Neutrophil (primary cell): ENCODE measurements at regions not wholly inside any gene's neighbourhood (a gene's known extent, or its start where the extent isn't known, plus 50 kb on each side); places are given as distances from the start of the nearest gene placed in this dataset.

ENCODE experiments used
- H3K27ac ChIP-seq: fragments of 200-600 bp; sonication (generic); 2 replicates; pipeline ENCODE4 v1.5.1; 2016; ENCODE audit warnings: mild to moderate bottlenecking, moderate library complexity
- H3K27me3 ChIP-seq: fragments of 200-600 bp; sonication (generic); 2 replicates; pipeline ENCODE4 v1.6.0; 2016; ENCODE audit warnings: mild to moderate bottlenecking
- H3K36me3 ChIP-seq: fragments of 200-600 bp; sonication (generic); 2 replicates; pipeline ENCODE4 v1.5.1; 2017
- H3K4me1 ChIP-seq, 2 experiments: fragments of 200-600 bp in 1 of 2; sonication (generic) in 1 of 2; 1 replicate in 1 of 2; 2 replicates in 1 of 2; pipeline versions ENCODE4 v1.5.1 to v1.6.1; 2013 to 2016; ENCODE audit warnings: low read depth in 1 of 2, low read length in 1 of 2, mild to moderate bottlenecking in 1 of 2, moderate library complexity in 1 of 2; ENCODE audit not compliant: control insufficient read depth in 1 of 2, insufficient read depth in 1 of 2
- H3K4me3 ChIP-seq, 2 experiments: fragments of 200-600 bp in 1 of 2; sonication (generic) in 1 of 2; 1 replicate in 1 of 2; 2 replicates in 1 of 2; pipeline ENCODE4 v1.5.1; 2013 to 2016; ENCODE audit warnings: low read depth in 1 of 2, low read length in 1 of 2, mild to moderate bottlenecking in 1 of 2, moderate library complexity in 1 of 2
- H3K9me3 ChIP-seq: fragments of 200-600 bp; sonication (generic); 2 replicates; pipeline ENCODE4 v1.5.1; 2016
- TF ChIP-seq, protein P1 (sequence below): fragments of 200-600 bp; sonication (generic); IDR thresholded peaks from 2 replicates; pipeline ENCODE4 v1.5.1; 2016; ENCODE audit warnings: antibody characterized with exemption

DNA sequence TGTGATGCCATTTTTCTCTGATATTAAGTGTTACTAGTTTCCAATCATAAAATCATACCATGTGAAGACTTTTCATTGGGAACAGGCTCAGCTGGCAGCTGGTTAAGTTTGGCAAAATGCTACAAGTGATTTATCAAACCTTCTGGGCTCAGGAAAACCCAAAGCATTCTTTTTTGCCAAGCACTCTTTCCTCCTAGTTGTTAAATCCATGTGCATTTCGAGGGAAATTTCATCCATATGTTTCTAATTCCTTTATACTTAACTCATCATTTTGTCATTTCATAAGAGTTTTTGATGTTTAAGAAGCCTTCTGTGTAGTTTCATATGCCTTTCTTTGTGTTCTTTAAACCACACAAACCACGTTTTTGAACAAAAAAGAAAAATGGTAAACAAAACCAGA is 217.6 kb upstream of the PDE10A start:
- Histone ChIP-seq H3K36me3 (no peaks in the 10 kb centered on the region), H3K4me3 (no peak overlapping the region), H3K9me3 (no peaks in the 10 kb centered on the region), H3K4me1 (no peaks in the 10 kb centered on the region), H3K27me3 (peaks cover 23% of the 10 kb centered on the region), H3K27ac (no peak overlapping the region)
- TF ChIP-seq, protein P1, sequence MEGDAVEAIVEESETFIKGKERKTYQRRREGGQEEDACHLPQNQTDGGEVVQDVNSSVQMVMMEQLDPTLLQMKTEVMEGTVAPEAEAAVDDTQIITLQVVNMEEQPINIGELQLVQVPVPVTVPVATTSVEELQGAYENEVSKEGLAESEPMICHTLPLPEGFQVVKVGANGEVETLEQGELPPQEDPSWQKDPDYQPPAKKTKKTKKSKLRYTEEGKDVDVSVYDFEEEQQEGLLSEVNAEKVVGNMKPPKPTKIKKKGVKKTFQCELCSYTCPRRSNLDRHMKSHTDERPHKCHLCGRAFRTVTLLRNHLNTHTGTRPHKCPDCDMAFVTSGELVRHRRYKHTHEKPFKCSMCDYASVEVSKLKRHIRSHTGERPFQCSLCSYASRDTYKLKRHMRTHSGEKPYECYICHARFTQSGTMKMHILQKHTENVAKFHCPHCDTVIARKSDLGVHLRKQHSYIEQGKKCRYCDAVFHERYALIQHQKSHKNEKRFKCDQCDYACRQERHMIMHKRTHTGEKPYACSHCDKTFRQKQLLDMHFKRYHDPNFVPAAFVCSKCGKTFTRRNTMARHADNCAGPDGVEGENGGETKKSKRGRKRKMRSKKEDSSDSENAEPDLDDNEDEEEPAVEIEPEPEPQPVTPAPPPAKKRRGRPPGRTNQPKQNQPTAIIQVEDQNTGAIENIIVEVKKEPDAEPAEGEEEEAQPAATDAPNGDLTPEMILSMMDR, result no peak

DNA sequence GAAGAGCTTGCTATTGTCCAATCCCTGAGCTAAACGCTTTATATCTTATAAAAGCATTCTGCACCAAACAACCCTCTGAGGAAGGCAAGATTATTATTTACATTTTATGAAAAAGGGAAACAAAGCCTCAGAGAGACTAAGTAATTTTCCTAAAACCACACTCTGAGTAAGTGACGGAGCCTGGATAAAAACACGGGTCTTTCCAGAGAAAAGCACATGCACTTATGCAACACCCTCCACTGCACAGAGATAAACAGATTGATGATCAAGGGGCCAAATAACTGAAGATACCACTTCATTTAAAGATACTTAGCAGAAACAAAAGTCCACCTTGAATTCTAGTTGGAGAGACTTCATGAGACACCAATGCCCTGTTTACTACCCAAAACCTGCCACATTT is 214.7 kb upstream of the PDE10A start:
- Histone ChIP-seq H3K9me3 (no peaks in the 10 kb centered on the region), H3K27ac (no peak overlapping the region), H3K4me3 (no peak overlapping the region), H3K36me3 (no peaks in the 10 kb centered on the region), H3K4me1 (no peaks in the 10 kb centered on the region), H3K27me3 (peaks cover 43% of the 10 kb centered on the region)
- TF ChIP-seq, protein P1, result no peak

DNA sequence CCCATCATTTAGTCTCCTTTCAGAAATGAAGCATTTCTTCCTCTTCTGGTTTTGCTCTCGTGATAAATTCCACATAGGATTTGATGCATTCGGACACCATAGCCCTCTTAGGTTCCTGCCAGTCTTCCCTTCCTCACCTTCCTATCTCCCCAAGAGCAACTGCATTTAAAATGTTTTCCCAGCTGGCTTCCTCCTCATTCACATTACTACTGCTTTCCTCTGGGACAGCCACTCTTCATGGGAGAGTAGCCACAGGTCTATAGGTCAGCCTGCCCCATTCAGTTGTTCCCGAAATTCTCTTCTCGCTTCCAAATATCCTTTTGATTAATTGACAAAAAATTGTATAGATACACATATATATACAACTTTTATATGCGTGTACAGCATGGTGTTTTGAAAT is 214.2 kb upstream of the PDE10A start:
- H3K36me3 ChIP-seq, result no peaks in the 10 kb centered on the region
- peaks cover 42% of the 10 kb centered on the region for H3K27me3 ChIP-seq
- no peaks in the 10 kb centered on the region for H3K9me3 ChIP-seq
- TF ChIP-seq, protein P1, result no peak
- H3K27ac ChIP-seq, result no peak overlapping the region
- no peak overlapping the region for H3K4me3 ChIP-seq
- no peaks in the 10 kb centered on the region for H3K4me1 ChIP-seq

DNA sequence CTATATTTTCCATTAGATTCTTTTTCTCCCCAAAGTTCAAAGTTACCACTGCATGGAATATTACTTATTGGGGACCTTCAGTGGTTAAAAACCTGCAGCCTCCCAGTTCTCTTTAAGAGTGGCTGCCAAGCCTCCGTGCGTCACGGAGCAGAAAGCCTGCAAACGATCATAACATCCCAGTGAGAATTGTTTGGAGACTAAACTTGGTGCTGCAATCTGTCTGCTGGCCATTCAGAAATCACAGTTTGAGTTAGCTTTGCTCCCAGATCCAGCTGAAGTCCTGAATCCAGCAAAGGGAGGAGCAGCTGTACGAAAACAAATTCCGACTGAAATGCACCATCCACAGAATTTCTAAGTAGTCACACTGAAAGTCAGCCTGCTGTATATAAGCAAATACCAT is 213.5 kb upstream of the PDE10A start:
- no peaks in the 10 kb centered on the region for H3K36me3 ChIP-seq
- no peak overlapping the region for H3K4me3 ChIP-seq
- no peaks in the 10 kb centered on the region for H3K9me3 ChIP-seq
- H3K4me1 ChIP-seq, result no peaks in the 10 kb centered on the region
- H3K27ac ChIP-seq, result no peak overlapping the region
- TF ChIP-seq, protein P1, result no peak
- peaks cover 36% of the 10 kb centered on the region for H3K27me3 ChIP-seq

DNA sequence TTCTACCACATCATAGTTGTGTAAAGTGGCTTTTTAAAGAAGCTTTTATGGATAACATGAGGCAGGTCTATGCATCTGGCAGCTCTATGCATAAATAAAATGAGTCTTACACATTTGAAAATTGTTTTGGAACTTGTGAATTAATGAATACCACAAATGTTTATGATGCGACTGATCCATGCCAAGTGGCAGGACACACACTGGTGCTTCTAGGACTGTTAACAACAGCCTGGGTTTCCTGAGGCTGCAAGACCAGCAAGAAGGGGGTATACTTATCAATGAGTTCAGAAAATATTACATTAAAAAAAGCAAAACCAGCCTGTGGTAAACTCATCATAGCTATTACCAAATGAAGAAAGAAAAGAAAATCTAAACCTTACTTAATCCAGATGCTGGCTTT is 212.9 kb upstream of the PDE10A start:
- Histone ChIP-seq H3K36me3 (no peaks in the 10 kb centered on the region), H3K9me3 (no peaks in the 10 kb centered on the region), H3K27me3 (peaks cover 36% of the 10 kb centered on the region), H3K27ac (no peak overlapping the region), H3K4me3 (no peak overlapping the region), H3K4me1 (no peaks in the 10 kb centered on the region)
- TF ChIP-seq, protein P1, result no peak

DNA sequence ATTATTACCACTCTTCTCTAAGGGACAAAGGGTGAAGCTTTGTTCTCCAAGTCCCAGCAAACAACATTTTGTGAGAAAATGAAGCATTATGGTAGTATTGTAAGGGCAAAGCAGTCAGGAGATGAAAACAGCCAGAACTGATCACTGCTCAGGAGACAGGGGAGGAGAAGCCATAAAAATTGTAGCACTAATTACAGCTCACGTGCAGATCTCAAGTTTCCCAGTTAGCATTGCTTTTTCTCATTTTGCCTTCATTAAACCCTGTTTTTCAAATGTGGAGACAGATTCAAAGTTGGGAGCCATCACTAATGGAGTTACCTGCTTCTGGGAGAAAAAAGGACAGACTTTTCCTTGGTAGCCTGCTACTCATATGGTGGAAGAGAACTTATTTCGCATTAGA is 210.9 kb upstream of the PDE10A start:
- Histone ChIP-seq H3K27me3 (peaks cover 35% of the 10 kb centered on the region), H3K27ac (no peak overlapping the region), H3K4me3 (no peak overlapping the region), H3K9me3 (no peaks in the 10 kb centered on the region), H3K4me1 (no peaks in the 10 kb centered on the region), H3K36me3 (no peaks in the 10 kb centered on the region)
- TF ChIP-seq, protein P1, result no peak
